ENCODE measurements at regions not wholly inside any gene's neighbourhood (a gene's known extent, or its start where the extent isn't known, plus 50 kb on each side); places are given as distances from the start of the nearest gene placed in this dataset.
A peak's percentile ranks its signal among the peaks of the same experiment; 100 is the strongest.

- no peak for DNase-seq (ENCODE audit: low read depth in 2 of 2)
- no peak overlapping the region for H3K4me2 ChIP-seq (ENCODE audit: extremely low read depth, insufficient read depth, low read length)
- no peak overlapping the region for H3K27ac ChIP-seq (ENCODE audit: insufficient read depth, low read length)
- TF ChIP-seq CTCF (conservative IDR thresholded peaks at IDR 0.05 in 1 of 2, IDR thresholded peaks at IDR 0.05 in 1 of 2; ENCODE audit: low read depth in 1 of 2, low read length in 2 of 2) (no peak), EZH2 (IDR thresholded peaks at IDR 0.05; ENCODE audit: low read length, missing control alignments) (no peak)
- no peaks in the 10 kb centered on the region for H4K20me1 ChIP-seq (ENCODE audit: control insufficient read depth, extremely low read depth, insufficient read depth, low read length)
- no peaks in the 10 kb centered on the region for H3K9me3 ChIP-seq (ENCODE audit: control insufficient read depth, insufficient read depth, low read depth, low read length)
- no peaks in the 10 kb centered on the region for H3K27me3 ChIP-seq (ENCODE audit: control insufficient read depth, insufficient read depth, low read length)
- H3K36me3 ChIP-seq (ENCODE audit: control insufficient read depth, insufficient read depth, low read length): no peaks in the 10 kb centered on the region
- no peak overlapping the region for H2AFZ ChIP-seq (ENCODE audit: low read length)
- H3K79me2 ChIP-seq (ENCODE audit: control insufficient read depth, insufficient read depth, low read length): no peaks in the 10 kb centered on the region
- no peak overlapping the region for H3K4me3 ChIP-seq (replicated peaks in 1 of 4; ENCODE audit: control extremely low read depth in 1 of 4, insufficient read depth in 1 of 4, low read depth in 3 of 4, low read length in 4 of 4)
- H3K9ac ChIP-seq (ENCODE audit: insufficient read depth, low read length): no peak overlapping the region
- H3K4me1 ChIP-seq (ENCODE audit: control insufficient read depth, extremely low read depth, insufficient read depth, low read length): no peaks in the 10 kb centered on the region
Measured at GRCh38 chr7:69147631-69148030, 450.6 kb upstream of the AUTS2 start.

GRCh38 chr7:69149804-69150782 is 448.2 kb upstream of the AUTS2 start:
- Histone ChIP-seq H3K4me3 (replicated peaks in 1 of 4; ENCODE audit: control extremely low read depth in 1 of 4, insufficient read depth in 1 of 4, low read depth in 3 of 4, low read length in 4 of 4) (no peak overlapping the region), H3K27ac (ENCODE audit: insufficient read depth, low read length) (no peak overlapping the region), H4K20me1 (ENCODE audit: control insufficient read depth, extremely low read depth, insufficient read depth, low read length) (no peaks in the 10 kb centered on the region), H3K36me3 (ENCODE audit: control insufficient read depth, insufficient read depth, low read length) (no peaks in the 10 kb centered on the region), H3K79me2 (ENCODE audit: control insufficient read depth, insufficient read depth, low read length) (no peaks in the 10 kb centered on the region), H3K9ac (ENCODE audit: insufficient read depth, low read length) (no peak overlapping the region), H3K9me3 (ENCODE audit: control insufficient read depth, insufficient read depth, low read depth, low read length) (no peaks in the 10 kb centered on the region), H3K27me3 (ENCODE audit: control insufficient read depth, insufficient read depth, low read length) (no peaks in the 10 kb centered on the region), H3K4me1 (ENCODE audit: control insufficient read depth, extremely low read depth, insufficient read depth, low read length) (no peaks in the 10 kb centered on the region), H3K4me2 (ENCODE audit: extremely low read depth, insufficient read depth, low read length) (no peak overlapping the region), H2AFZ (ENCODE audit: low read length) (no peak overlapping the region)
- TF ChIP-seq CTCF (conservative IDR thresholded peaks at IDR 0.05 in 1 of 2, IDR thresholded peaks at IDR 0.05 in 1 of 2; ENCODE audit: low read depth in 1 of 2, low read length in 2 of 2): no peak
- no peak for TF ChIP-seq EZH2 (IDR thresholded peaks at IDR 0.05; ENCODE audit: low read length, missing control alignments)
- no peak for DNase-seq (ENCODE audit: low read depth in 2 of 2)

- peak in 1 of 2 donors; percentile 6 for DNase-seq (ENCODE audit: low read depth in 2 of 2)
- Histone ChIP-seq H3K9ac (ENCODE audit: insufficient read depth, low read length) (no peak overlapping the region), H2AFZ (ENCODE audit: low read length) (no peak overlapping the region), H3K4me2 (ENCODE audit: extremely low read depth, insufficient read depth, low read length) (no peak overlapping the region), H3K27ac (ENCODE audit: insufficient read depth, low read length) (no peak overlapping the region), H3K9me3 (ENCODE audit: control insufficient read depth, insufficient read depth, low read depth, low read length) (no peaks in the 10 kb centered on the region), H3K27me3 (ENCODE audit: control insufficient read depth, insufficient read depth, low read length) (no peaks in the 10 kb centered on the region), H3K4me1 (ENCODE audit: control insufficient read depth, extremely low read depth, insufficient read depth, low read length) (no peaks in the 10 kb centered on the region), H3K79me2 (ENCODE audit: control insufficient read depth, insufficient read depth, low read length) (no peaks in the 10 kb centered on the region), H3K4me3 (replicated peaks in 1 of 4; ENCODE audit: control extremely low read depth in 1 of 4, insufficient read depth in 1 of 4, low read depth in 3 of 4, low read length in 4 of 4) (no peak overlapping the region), H3K36me3 (ENCODE audit: control insufficient read depth, insufficient read depth, low read length) (no peaks in the 10 kb centered on the region), H4K20me1 (ENCODE audit: control insufficient read depth, extremely low read depth, insufficient read depth, low read length) (no peaks in the 10 kb centered on the region)
- TF ChIP-seq CTCF (conservative IDR thresholded peaks at IDR 0.05 in 1 of 2, IDR thresholded peaks at IDR 0.05 in 1 of 2; ENCODE audit: low read depth in 1 of 2, low read length in 2 of 2) (no peak), EZH2 (IDR thresholded peaks at IDR 0.05; ENCODE audit: low read length, missing control alignments) (no peak)
Measured at GRCh38 chr7:69162326-69162725, 435.9 kb upstream of the AUTS2 start.

All from fibroblast of lung (primary cell).